ENCODE measurements at regions not wholly inside any gene's neighbourhood (a gene's known extent, or its start where the extent isn't known, plus 50 kb on each side); places are given as distances from the start of the nearest gene placed in this dataset.
"Not testable (repeated sequence)": the region's sequence is repeated elsewhere in the genome, so short reads cannot be mapped to it uniquely, and the experiment has no call there.

GRCh38 chr6:9361749-9362148 is 926.4 kb upstream of the SLC35B3 start:
- no peak for DNase-seq

GRCh38 chr6:9360881-9361280 is 925.5 kb upstream of the SLC35B3 start:
- DNase-seq: no peak

DNA sequence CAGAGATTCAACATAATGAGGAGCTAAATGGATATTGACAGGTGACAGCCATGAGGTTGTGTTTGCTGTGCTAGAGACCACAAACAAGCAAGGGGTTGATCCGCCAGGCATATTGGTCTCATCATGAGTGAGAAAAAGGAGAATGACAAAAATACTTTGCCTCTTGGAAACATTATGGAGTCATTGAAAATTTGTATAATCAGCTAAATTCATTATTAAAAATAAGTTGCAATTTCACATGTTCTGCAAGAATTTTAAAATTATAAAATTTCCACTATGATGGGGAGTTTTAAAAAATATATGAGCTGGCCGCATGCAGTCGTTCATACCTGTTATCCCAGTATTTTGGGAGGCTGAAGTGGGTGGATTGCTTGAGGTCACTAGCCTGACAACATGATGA is 912.3 kb upstream of the SLC35B3 start:
- no peak for DNase-seq

DNA sequence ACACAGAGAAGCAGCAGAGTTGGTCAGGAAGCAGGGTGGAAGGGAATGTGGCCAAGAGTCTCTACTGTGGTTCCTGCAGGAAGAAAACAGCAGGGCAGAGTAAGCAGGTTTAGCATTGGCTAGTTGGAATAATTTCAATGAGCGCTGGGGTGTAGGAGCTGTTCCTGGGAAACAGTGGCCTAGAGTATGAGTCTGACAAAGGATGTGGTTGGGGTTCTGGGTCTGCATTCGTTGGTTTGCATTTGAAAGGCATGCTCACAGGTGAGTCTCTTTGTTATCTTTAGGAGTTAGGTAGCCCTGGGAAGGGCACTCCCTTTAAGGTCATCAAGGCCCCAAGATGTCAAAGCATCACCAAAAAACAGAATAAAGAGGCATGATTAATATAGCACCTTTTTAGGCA is 911.6 kb upstream of the SLC35B3 start:
- no peak for DNase-seq

DNA sequence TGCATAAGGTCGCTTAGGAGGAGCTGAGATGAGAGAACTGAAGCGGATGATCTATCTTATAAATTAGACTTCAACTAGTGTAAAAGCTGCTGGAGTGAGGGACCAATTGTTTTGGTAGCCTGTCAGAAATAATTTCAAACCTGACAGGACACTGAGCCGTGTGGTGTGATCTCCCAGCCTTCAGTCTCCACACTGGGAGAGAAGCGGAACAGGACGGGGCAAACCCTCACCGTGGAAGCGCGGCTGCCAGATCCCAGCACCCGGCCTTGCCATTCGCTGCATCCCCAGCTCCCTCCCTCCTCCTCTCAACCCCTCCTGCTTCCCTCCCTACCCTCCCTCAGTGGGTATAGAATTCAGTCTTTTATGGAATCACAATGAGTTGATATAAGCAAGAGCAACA is 900.1 kb upstream of the SLC35B3 start:
- no peak for DNase-seq

DNA sequence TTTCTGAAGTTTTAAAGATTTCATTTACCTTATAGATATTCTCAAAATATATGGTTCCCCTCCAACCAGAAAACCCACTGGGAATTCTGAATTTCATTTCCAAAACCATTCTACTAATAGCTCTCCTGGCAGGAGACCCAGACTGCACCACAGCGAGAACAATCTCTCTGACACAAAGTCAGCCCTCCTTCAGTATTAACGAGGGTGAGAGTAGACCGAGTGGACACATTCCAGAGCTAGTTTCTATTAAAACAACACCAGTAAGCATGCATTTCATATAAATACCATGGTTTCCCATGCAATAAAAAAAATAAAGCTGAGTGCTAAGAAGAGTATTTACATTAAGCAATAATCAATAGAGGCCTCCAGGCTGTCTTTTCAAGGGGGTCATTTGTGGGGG is 899.6 kb upstream of the SLC35B3 start:
- DNase-seq: no peak

DNA sequence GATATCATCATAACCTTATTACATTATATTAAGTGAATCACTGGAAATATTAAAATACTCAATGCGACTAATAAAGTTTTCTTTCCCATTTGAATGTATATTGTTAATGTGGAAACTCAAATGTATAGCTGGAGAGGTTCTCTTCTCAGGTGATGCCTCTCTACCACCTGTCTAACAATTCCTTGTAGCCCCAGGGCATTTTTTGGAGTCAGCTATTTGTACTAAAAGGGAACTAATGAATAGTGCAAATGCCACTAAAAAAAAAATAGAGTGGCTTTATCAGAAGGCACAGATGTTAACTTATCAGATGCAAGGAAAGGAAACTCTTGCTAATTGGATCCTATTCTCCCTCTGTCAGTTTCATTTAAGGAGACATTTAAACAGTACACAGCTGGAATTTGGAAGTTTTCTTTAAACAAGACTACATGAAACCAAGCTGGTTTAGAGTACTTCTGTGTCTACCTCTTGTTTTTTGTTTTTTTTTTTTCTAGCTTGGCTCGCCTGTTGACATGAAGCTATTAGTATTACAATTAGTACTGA is 897.0 kb upstream of the SLC35B3 start:
- DNase-seq: no peak

GRCh38 chr6:9316831-9317230 is 881.5 kb upstream of the SLC35B3 start:
- no peak for DNase-seq

- DNase-seq: no peak
Observed at GRCh38 chr6:9315966-9316650, 880.8 kb upstream of the SLC35B3 start.

DNA sequence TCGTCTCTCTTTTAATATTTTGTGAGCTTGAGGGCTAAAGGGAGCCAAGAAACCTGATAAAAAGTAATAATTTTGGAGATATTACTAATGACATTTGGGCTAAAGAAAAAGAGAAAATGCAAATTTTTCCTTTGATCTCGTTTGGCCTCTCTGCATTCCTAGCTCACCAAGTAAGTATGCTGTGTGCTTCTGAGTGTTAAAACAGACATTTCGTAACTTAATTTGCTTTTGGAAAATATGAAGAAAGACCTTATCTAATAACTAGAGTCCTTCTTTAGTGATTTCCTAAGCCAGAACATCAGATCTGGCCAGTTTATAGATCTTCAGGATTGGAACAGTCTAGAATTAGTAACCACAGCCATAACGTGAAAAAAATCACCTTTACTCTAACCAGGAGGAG is 872.9 kb upstream of the SLC35B3 start:
- no peak for DNase-seq

DNA sequence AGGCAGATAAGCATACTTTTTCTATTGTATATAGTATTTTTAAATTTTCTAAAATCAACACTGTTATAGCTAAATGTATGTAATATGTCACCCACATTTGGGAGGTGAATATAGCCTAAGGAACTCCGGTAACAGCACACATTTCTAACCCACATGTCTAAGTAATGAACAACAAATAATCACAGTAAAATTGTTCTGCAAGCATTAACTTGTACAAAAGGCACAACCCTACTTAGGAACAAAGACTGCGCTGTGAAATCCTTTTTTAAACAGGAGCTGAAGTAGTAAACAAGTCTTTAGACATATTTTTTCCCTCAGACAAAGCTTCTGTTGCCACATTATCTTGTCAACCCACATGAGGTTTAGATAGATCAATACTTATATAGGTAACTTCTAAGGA is 872.4 kb upstream of the SLC35B3 start:
- DNase-seq: no peak

DNA sequence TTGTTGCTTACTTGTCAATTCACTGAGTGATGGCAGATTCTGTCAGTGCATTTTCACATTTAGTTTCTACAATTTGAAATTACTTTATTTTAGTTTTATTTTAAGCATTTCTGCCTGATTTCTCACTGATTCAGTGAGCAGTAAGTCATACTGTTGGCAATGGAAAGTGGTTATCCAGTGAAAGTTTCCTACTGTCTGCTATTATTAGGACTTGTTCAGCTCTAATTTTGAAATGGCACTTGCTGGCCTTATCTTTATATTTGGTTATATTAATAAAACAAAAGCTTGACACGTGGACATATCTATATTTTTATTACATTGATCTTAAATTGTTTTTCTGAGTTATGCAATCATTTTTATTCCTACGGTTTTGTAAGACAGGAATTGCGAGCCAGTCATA is 871.8 kb upstream of the SLC35B3 start:
- DNase-seq: no peak

DNA sequence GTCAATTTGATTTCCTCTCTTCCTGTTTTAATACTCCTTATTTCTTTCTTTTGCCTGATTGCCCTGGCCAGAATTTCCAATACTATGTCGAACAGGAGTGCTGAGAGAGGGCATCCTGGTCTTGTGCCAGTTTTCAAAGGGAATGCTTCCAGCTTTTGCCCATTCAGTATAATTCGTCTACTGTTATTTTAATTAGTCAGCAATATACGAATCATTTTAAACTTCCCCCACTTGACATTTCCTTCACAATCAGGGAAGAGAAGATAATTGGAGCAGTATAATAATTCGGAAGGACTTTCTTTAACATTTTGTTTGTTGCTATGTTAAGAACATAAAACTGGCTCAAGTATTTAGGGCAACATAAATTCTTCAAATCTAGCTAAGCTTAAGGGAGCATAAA is 860.3 kb upstream of the SLC35B3 start:
- DNase-seq: no peak

DNA sequence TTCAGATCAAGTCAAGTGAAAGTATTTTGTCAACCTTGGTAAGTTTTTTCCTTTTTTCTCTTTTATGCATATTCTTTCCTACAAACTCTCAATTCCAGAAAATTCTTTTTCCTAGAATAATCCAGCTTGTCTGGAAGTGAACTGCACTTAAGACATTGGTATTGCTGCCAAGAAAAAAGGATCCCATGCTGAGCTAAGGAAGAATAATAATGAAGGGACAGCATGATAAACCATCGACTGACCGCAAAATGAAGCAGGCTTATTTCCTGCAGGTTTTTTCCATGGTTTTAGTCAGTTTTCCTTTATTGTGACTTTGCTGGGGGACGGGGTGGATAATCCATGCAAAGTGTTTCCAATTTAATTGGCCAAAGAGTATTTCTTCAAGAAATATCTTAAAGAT is 857.6 kb upstream of the SLC35B3 start:
- DNase-seq: no peak

GRCh38 chr6:9290342-9290741 is 855.0 kb upstream of the SLC35B3 start:
- not testable (repeated sequence) for DNase-seq

GRCh38 chr6:9272671-9273070 is 837.3 kb upstream of the SLC35B3 start:
- no peak for DNase-seq

DNA sequence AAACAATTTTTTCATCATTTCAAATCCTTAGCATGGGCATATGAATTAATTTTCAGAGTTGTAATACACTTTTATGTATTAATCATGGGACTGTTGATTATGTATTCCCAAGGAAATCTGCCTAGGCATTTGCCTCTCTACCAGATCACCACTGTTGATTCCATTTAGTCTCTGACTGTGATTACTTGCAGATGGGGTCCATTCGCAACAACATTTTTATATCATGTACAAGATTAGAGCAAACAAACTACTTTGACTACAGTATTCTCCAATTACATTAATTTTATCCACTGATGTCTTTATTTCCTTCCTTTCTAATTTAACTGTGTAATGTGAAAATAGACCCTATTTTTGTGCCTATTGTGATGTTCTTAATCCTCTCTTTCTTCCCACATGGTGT is 831.4 kb upstream of the SLC35B3 start:
- DNase-seq: no peak

- DNase-seq: no peak
Observed at GRCh38 chr6:9257215-9257614, 821.9 kb upstream of the SLC35B3 start.

DNA sequence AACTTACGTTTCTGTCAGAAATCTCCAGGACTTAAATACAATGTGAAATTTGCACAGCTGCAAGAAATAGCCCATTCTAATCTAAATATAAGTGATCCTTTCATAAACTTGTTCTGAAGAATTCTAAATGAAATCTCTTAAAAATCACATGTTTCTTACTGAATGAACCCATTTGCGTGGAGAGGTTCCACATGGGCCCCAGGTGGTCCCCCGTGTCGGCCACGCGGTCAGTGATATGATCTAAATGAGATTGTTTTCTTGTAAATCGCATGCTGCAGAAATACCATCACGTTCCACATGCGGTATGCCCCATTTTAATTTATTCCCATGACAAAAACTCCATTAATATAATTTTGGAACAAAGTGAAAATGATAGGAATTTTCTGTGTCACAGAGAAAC is 818.9 kb upstream of the SLC35B3 start:
- DNase-seq: no peak

DNA sequence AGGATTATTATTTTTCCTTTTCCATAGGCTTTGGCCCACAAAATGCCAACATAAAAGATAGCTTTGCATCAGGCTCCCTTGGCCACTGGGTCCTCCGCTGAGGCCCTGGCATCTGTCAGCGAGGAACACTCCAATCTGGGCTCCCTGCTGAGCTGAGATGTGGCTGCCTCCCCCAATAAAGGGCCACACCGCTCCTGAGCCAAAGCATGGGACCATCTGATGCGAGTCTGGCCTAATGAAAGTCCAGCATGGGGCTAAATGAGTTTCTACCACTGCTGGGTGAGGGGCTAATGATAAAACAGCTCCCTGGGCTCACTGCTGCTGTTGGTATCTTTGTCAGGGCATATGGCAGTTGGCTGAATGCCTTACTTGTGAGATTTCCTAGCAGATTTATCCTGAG is 817.5 kb upstream of the SLC35B3 start:
- no peak for DNase-seq

DNA sequence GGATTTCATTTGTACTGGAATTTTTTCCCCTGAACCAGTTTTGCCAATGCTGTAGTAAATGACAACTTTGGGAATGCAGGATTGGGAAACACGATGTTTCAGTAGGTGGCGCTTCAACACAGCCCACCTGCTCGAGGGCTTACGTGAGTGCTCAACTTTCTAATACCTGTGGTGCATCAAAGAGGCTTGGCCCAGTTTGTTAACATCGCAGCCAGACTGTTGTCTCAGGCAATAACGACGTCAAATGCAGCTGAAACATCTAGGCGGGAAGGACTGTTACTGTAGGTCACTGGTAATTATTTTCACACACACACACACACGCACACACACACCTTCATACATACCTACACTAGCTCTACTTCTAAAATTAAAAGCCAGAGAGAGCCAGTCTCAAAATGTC is 815.5 kb upstream of the SLC35B3 start:
- no peak for DNase-seq

DNA sequence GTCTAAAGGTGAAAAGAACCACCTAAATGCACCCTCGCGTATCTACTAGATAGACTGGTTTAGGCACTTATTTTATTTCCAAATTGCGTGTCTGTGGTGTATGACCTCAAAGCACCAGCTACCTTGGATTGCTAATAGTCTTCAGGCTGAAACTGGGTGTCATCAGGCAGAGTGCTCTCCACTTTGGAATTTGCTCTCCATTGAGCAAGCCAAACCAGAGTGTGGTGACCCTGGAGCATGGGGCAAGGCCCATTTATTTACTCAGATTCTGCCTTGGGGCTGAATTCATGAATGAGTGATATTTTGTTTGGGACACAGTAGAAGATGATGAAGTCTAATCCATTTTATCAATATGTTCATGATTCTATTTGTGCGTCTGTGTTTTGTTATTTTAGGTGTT is 812.8 kb upstream of the SLC35B3 start:
- no peak for DNase-seq

- DNase-seq: no peak
Observed at GRCh38 chr6:9240861-9241260, 805.5 kb upstream of the SLC35B3 start.

DNA sequence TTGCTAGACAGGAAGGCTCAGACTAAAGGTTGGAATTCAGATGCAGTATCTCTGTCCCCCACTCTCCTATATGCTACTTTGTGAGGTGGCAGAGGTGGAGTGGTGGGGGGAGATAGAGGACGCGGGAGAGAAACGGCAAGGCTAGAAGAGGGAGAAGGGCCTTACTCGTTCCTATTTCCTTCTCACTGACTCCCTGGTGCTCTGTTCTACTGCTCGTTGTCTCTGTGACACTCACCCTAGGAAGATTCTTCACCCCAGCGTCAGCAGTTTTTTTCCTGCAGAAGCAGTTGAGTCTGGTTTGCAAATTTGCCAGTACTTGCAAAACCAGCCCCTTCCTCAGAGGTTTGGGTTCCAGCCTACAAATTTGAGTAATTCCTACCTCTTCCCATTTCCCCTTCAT is 801.1 kb upstream of the SLC35B3 start:
- DNase-seq: no peak

GRCh38 chr6:9233686-9234085 is 798.3 kb upstream of the SLC35B3 start:
- DNase-seq: no peak

Data from CD4-positive, alpha-beta T cell treated with Interleukin-1 beta for 1 hour (primary cell).